ENCODE measurements at regions not wholly inside any gene's neighbourhood (a gene's known extent, or its start where the extent isn't known, plus 50 kb on each side); places are given as distances from the start of the nearest gene placed in this dataset.

DNA sequence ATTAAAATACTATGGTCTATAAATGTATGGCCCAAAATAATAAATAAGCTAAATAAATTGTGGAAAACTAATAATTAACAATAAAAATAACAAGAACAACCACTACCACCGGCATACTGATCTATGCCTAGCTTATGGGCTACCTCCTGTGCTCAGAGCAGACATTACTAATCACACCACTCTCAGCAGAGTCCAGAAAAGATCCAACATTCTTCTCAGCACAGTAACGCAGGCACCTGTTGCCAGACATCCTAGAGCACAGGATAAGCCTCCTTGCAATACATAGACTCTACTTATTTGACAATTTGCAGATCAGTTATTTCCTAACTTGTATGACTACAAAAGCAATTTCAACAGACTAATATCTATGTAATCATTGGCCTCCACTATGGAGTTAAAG lies 137.1 kb upstream of the NEBL start:
- H3K4me3 ChIP-seq (replicated peaks; ENCODE audit: low read depth, low read length), result no peak overlapping the region
- TF ChIP-seq, protein P1, sequence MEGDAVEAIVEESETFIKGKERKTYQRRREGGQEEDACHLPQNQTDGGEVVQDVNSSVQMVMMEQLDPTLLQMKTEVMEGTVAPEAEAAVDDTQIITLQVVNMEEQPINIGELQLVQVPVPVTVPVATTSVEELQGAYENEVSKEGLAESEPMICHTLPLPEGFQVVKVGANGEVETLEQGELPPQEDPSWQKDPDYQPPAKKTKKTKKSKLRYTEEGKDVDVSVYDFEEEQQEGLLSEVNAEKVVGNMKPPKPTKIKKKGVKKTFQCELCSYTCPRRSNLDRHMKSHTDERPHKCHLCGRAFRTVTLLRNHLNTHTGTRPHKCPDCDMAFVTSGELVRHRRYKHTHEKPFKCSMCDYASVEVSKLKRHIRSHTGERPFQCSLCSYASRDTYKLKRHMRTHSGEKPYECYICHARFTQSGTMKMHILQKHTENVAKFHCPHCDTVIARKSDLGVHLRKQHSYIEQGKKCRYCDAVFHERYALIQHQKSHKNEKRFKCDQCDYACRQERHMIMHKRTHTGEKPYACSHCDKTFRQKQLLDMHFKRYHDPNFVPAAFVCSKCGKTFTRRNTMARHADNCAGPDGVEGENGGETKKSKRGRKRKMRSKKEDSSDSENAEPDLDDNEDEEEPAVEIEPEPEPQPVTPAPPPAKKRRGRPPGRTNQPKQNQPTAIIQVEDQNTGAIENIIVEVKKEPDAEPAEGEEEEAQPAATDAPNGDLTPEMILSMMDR (IDR thresholded peaks at IDR 0.05; ENCODE audit: low read depth, low read length, missing control alignments), result no peak

DNA sequence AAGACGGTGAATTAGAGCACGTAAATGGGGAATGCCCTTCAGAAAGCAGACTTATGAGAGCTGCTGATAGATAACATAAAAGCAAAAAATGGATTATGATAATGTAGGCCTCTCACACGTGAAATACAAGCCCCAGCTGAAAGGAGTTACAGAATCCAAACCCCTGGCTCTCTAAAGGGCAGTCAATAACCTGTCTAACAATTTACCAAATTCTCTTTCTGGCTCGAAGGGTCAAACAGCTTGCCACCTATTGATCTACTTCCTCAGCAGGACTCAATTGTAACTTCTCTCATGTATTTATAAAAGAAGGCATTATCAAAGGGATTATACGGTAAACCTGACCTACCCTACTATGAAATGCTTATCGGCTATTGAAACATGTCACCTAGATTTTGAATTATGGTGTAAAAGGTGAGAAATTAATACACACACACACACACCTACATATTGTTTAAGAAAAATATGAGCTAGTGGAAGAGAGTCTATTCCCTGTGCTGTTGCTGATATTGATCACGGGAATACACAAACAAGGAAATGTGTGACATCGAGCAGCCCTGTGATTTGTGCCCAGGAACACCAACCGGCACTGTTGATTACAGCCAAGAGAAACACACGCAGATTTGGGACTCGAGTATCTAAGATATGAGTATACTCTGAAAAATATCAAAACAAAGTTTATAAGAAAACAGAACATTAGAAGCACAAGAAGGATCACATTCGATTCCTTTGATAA lies 135.6 kb upstream of the NEBL start:
- no peak overlapping the region for H3K4me3 ChIP-seq (replicated peaks; ENCODE audit: low read depth, low read length)
- TF ChIP-seq, protein P1 (IDR thresholded peaks at IDR 0.05; ENCODE audit: low read depth, low read length, missing control alignments), result no peak
- DNase-seq (ENCODE audit: extremely low read depth, low read depth), result no peak

More for the DNA sequence above, 137.1 kb upstream of the NEBL start:
- no peak for DNase-seq (ENCODE audit: extremely low read depth, low read depth)

- no peak for DNase-seq (ENCODE audit: extremely low read depth, low read depth)
- TF ChIP-seq, protein P1 (IDR thresholded peaks at IDR 0.05; ENCODE audit: low read depth, low read length, missing control alignments), result no peak
- H3K4me3 ChIP-seq (replicated peaks; ENCODE audit: low read depth, low read length), result no peak overlapping the region
Measured at GRCh38 chr10:21031232-21031795, 134.2 kb upstream of the NEBL start.

DNA sequence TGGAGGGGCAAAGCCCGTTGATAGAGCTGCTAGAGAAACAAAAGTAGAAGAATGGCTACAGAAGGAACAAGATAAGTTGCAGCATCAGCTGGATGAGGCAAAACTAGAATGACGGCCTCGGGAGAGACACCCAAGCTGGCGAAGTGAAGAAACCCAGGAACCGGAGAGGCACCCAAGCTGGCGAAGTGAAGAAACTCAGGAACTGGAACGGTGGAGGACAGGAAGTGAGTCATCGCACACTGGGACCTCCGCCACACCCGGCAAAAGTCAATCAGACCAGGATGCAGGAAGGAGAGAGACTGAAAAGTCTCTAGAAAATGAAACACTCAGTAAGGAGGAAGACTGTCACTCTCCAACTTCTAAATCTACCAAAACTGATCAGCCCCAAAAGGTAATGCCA lies 133.0 kb upstream of the NEBL start:
- no peak for DNase-seq (ENCODE audit: extremely low read depth, low read depth)
- H3K4me3 ChIP-seq (replicated peaks; ENCODE audit: low read depth, low read length), result no peak overlapping the region
- TF ChIP-seq, protein P1 (IDR thresholded peaks at IDR 0.05; ENCODE audit: low read depth, low read length, missing control alignments), result no peak

- no peak for DNase-seq (ENCODE audit: extremely low read depth, low read depth)
- TF ChIP-seq, protein P1 (IDR thresholded peaks at IDR 0.05; ENCODE audit: low read depth, low read length, missing control alignments), result no peak
- no peak overlapping the region for H3K4me3 ChIP-seq (replicated peaks; ENCODE audit: low read depth, low read length)
Measured at GRCh38 chr10:21022821-21023220, 125.7 kb upstream of the NEBL start.

DNA sequence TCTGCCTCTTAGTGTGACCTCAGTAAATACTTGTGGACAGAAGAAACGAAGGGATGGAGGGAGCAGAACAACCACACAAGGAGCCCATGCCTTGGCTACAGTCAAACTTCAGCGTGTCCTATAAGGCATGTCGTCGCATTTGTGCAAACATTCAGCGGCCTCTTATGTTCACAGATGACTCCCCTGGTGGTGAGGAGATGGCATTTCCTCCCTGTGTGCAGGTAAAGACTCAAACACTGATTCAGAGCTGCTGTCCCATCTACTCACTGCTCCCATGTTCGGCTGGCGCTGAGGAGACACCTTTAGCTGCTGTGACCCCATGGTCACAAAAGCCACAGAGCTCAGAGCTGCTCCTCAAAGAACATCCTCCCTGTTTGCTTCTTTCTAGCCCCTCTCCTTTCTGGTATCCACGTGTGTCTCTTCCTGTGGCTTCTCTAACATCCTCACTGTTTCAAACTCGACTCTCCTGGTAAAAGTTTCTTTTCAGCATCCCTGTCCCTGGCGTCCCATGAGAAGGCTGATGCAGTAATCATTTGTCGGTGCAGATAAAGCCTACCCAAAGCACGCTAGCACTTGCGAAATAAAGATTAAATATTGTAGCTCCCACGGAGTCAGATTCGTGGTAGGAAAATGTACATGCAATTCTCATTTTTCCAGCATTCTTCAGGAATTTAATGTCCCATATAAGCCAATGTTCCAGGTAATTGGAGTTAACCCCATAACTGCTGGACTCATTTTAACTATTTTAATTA lies 124.9 kb upstream of the NEBL start:
- TF ChIP-seq, protein P1 (IDR thresholded peaks at IDR 0.05; ENCODE audit: low read depth, low read length, missing control alignments), result no peak
- no peak for DNase-seq (ENCODE audit: extremely low read depth, low read depth)
- no peak overlapping the region for H3K4me3 ChIP-seq (replicated peaks; ENCODE audit: low read depth, low read length)

All from HFF-Myc (cell line).